HCT116 (cell line): ENCODE measurements at regions not wholly inside any gene's neighbourhood (a gene's known extent, or its start where the extent isn't known, plus 50 kb on each side); places are given as distances from the start of the nearest gene placed in this dataset.

Source experiments
- ATAC-seq: fragments of 200-7000 bp; cut with Tn5 transposase; 2 replicates; pipeline ENCODE4 v1.9.1; 2020; ENCODE audit warnings: mild to moderate bottlenecking, moderate library complexity
- BruUV-seq: library from RNA; stranded (reverse); fragments of 400-500 nt; replicated peaks from 2 replicates; lab custom pipeline; 2021; lab: Mats Ljungman, UMichigan
- CTCF ChIA-PET: fragments of 300-600 bp; sonication (Branson Sonifier 250); formaldehyde crosslinking; loops from one replicate; lab custom pipeline; 2021; ENCODE audit warnings: antibody characterized with exemption; lab: Charles Lee
- POLR2A ChIA-PET: fragments of 300-600, 350-600 bp; sonication (Branson Sonifier 250); formaldehyde crosslinking; loops from one replicate; lab custom pipeline; 2021; ENCODE audit warnings: antibody characterized with exemption; lab: Charles Lee
- RAD21 ChIA-PET, 2 experiments: fragments of 300-600 bp; sonication (Branson Sonifier 250); formaldehyde crosslinking; loops; one replicate each; lab custom pipeline; 2023; ENCODE audit warnings: low total read pairs in 2 of 2; ENCODE audit not compliant: uncharacterized antibody in 2 of 2, unreplicated experiment in 2 of 2, low non-redundant PET in 1 of 2; lab: Charles Lee
- DNase-seq: peaks from one replicate; pipeline ENCODE4 v3.0.0-alpha.2; 2010; ENCODE audit warnings: low read depth, low spot score
- H2AFZ ChIP-seq: fragments of 200-600 bp; shearing (Covaris generic), sonication (generic); 2 replicates; pipeline ENCODE4 v1.6.1; 2017; ENCODE audit warnings: low read depth, mixed run types, mixed read lengths, antibody characterized with exemption, low read length; ENCODE audit not compliant: poor library complexity, severe bottlenecking
- H3K27ac ChIP-seq: 2 replicates; pipeline ENCODE4 v1.5.1; 2012; ENCODE audit warnings: low read depth, low read length
- H3K27me3 ChIP-seq: fragments of 200-600 bp; sonication (generic); 2 replicates; pipeline ENCODE4 v1.6.1; 2016; ENCODE audit warnings: mixed run types, low read length, mixed read lengths; ENCODE audit not compliant: insufficient read depth
- H3K36me3 ChIP-seq, 2 experiments: fragments of 200-500 bp in 1 of 2; fragments of 200-600 bp in 1 of 2; sonication (Bioruptor generic) in 1 of 2; sonication (generic) in 1 of 2; 2 replicates each; pipeline versions ENCODE4 v1.5.1 to v1.6.1; 2014 to 2016; ENCODE audit warnings: low read length in 2 of 2, inconsistent platforms in 1 of 2, mixed read lengths in 1 of 2, mixed run types in 1 of 2; ENCODE audit not compliant: insufficient read depth in 2 of 2, control insufficient read depth in 1 of 2
- H3K4me1 ChIP-seq, 2 experiments: fragments of 200-600 bp in 1 of 2; sonication (generic) in 1 of 2; 2 replicates each; pipeline versions ENCODE4 v1.5.1 to v1.6.1; 2012 to 2017; ENCODE audit warnings: low read length in 2 of 2, inconsistent platforms in 1 of 2, mild to moderate bottlenecking in 1 of 2, mixed read lengths in 1 of 2, mixed run types in 1 of 2, moderate library complexity in 1 of 2; ENCODE audit not compliant: insufficient read depth in 2 of 2, control insufficient read depth in 1 of 2
- H3K4me2 ChIP-seq: fragments of 200-600 bp; sonication (generic); 2 replicates; pipeline ENCODE4 v1.6.1; 2017; ENCODE audit warnings: mixed run types, low read length, mixed read lengths
- H3K4me3 ChIP-seq, 2 experiments: fragments of 200-600 bp in 1 of 2; sonication (generic) in 1 of 2; replicated peaks in 1 of 2; 2 replicates each; pipeline ENCODE4 v1.5.1; 2011 to 2016; ENCODE audit warnings: low read length in 2 of 2, control low read depth in 1 of 2, low read depth in 1 of 2, mild to moderate bottlenecking in 1 of 2, mixed read lengths in 1 of 2, mixed run types in 1 of 2
- H3K79me2 ChIP-seq: fragments of 200-600 bp; sonication (generic); 2 replicates; pipeline ENCODE4 v1.6.1; 2017; ENCODE audit warnings: mild to moderate bottlenecking, mixed run types, low read length, moderate library complexity, mixed read lengths; ENCODE audit not compliant: insufficient read depth
- H3K9ac ChIP-seq: fragments of 200-600 bp; sonication (generic); 2 replicates; pipeline ENCODE4 v1.6.1; 2016; ENCODE audit warnings: low read length, mixed read lengths
- H3K9me2 ChIP-seq: fragments of 200-600 bp; sonication (generic), shearing (Covaris generic); 2 replicates; pipeline ENCODE4 v1.6.1; 2017; ENCODE audit warnings: mixed run types, mild to moderate bottlenecking, moderate library complexity; ENCODE audit not compliant: insufficient read depth
- H3K9me3 ChIP-seq, 2 experiments: fragments of 200-500 bp in 1 of 2; fragments of 200-600 bp in 1 of 2; sonication (Bioruptor generic) in 1 of 2; sonication (generic) in 1 of 2; 2 replicates each; pipeline ENCODE4 v1.6.1; 2014 to 2017; ENCODE audit warnings: low read length in 2 of 2, mixed read lengths in 2 of 2, inconsistent platforms in 1 of 2, low read depth in 1 of 2, mild to moderate bottlenecking in 1 of 2, mixed run types in 1 of 2, moderate library complexity in 1 of 2; ENCODE audit not compliant: control insufficient read depth in 1 of 2, insufficient read depth in 1 of 2
- H4K20me1 ChIP-seq: fragments of 200-600 bp; sonication (generic), shearing (Covaris generic); 2 replicates; pipeline ENCODE4 v1.6.1; 2017; ENCODE audit warnings: mixed run types, mild to moderate bottlenecking, moderate library complexity; ENCODE audit not compliant: insufficient read depth
- EZH2phosphoT487 ChIP-seq: fragments of 200-600 bp; IDR thresholded peaks from 2 replicates; pipeline ENCODE4 v1.6.1; 2018; ENCODE audit warnings: antibody characterized with exemption, borderline replicate concordance
- SP1 ChIP-seq: IDR thresholded peaks from 2 replicates; pipeline ENCODE4 v1.6.1; 2012; ENCODE audit warnings: low read depth
- intact Hi-C: fragments of 100-400 bp; cut with micrococcal nuclease; formaldehyde crosslinking; loops from 2 replicates; pipeline ENCODE4 v1.10.0; 2022
- TF ChIP-seq, protein P1 (sequence below): IDR thresholded peaks from 2 replicates; pipeline ENCODE4 v1.6.1; 2012; ENCODE audit warnings: low read depth

DNA sequence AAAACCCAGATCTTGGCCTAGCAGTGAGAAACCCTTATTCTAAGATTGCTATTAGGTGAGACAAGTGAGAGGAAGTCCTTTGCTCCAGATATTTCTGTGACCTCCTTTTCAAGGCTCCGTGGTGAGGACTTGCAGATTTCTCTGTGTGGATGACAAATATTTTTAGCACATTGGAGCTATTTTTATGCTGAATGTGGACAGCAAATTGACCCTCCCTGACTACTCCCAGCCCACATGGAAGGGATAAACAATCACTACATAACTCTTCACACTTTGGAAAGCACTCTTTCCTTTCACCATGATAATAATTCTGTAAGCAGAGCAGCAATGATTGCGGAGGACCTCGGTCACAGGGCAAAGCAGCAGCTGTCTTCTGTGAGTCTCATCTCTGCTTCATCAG, 88.0 kb upstream of the ADGRF1 start (continued):
- TF ChIP-seq, protein P1, sequence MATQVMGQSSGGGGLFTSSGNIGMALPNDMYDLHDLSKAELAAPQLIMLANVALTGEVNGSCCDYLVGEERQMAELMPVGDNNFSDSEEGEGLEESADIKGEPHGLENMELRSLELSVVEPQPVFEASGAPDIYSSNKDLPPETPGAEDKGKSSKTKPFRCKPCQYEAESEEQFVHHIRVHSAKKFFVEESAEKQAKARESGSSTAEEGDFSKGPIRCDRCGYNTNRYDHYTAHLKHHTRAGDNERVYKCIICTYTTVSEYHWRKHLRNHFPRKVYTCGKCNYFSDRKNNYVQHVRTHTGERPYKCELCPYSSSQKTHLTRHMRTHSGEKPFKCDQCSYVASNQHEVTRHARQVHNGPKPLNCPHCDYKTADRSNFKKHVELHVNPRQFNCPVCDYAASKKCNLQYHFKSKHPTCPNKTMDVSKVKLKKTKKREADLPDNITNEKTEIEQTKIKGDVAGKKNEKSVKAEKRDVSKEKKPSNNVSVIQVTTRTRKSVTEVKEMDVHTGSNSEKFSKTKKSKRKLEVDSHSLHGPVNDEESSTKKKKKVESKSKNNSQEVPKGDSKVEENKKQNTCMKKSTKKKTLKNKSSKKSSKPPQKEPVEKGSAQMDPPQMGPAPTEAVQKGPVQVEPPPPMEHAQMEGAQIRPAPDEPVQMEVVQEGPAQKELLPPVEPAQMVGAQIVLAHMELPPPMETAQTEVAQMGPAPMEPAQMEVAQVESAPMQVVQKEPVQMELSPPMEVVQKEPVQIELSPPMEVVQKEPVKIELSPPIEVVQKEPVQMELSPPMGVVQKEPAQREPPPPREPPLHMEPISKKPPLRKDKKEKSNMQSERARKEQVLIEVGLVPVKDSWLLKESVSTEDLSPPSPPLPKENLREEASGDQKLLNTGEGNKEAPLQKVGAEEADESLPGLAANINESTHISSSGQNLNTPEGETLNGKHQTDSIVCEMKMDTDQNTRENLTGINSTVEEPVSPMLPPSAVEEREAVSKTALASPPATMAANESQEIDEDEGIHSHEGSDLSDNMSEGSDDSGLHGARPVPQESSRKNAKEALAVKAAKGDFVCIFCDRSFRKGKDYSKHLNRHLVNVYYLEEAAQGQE, result no peak

DNA sequence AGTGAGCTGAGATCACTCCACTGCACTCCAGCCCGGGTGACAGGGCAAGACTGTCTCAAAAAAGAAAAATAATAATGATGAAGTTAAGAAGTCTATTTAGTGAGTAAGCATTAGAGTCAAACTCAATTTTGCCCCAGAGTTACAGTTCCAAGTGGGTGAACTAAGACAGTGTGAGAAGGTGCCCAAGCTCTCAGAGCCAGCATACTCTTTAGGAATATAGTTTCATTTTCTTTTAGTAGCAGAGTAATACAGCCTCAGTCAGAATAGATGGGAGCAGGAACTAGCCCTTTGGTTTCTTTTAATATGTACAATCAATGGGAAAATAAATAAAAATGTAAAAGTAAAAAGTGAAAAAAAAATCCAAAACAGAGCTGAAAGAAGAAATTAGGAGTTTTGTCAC, 87.0 kb upstream of the ADGRF1 start:
- intact Hi-C loops, result no loop called here
- H3K79me2 ChIP-seq, result no peaks in the 10 kb centered on the region
- no peak for ATAC-seq
- POLR2A ChIA-PET, result no interaction called here
- no peaks in the 10 kb centered on the region for H3K27me3 ChIP-seq
- H2AFZ ChIP-seq, result no peak overlapping the region
- no peaks in the 10 kb centered on the region for H3K9me3 ChIP-seq
- H3K36me3 ChIP-seq, result no peaks in the 10 kb centered on the region
- no peak overlapping the region for H3K4me3 ChIP-seq
- H3K4me2 ChIP-seq, result no peak overlapping the region
- H3K9ac ChIP-seq, result no peak overlapping the region
- H3K9me2 ChIP-seq, result no peaks in the 10 kb centered on the region
- TF ChIP-seq EZH2phosphoT487 (no peak), SP1 (no peak)
- RAD21 ChIA-PET, result no interaction called here
- CTCF ChIA-PET, result no interaction called here
- H3K4me1 ChIP-seq, result peaks cover 29 to 33% of the 10 kb centered on the region in 2 experiments
- no peak overlapping the region for H3K27ac ChIP-seq
- no peak for DNase-seq
- no TSS peak for BruUV-seq
- H4K20me1 ChIP-seq, result no peaks in the 10 kb centered on the region
